ENCODE measurements at regions not wholly inside any gene's neighbourhood (a gene's known extent, or its start where the extent isn't known, plus 50 kb on each side); places are given as distances from the start of the nearest gene placed in this dataset.

- Mint-ChIP-seq H3K4me1 (ENCODE audit: unreplicated experiment) (peaks cover 13% of the 10 kb centered on the region), H3K27me3 (no peaks in the 10 kb centered on the region)
Measured at GRCh38 chr9:13479096-13479495, 199.6 kb upstream of the MPDZ start.

GRCh38 chr9:13478639-13479038 is 199.1 kb upstream of the MPDZ start:
- no peak for TF ChIP-seq CTCF (conservative IDR thresholded peaks at IDR 0.05)
- Mint-ChIP-seq H3K4me1 (ENCODE audit: unreplicated experiment) (peaks cover 13% of the 10 kb centered on the region), H3K27ac (no peak overlapping the region), H3K27me3 (no peaks in the 10 kb centered on the region), H3K4me3 (no peak overlapping the region), H3K9me3 (peaks cover 8% of the 10 kb centered on the region), H3K36me3 (no peaks in the 10 kb centered on the region)
- no peak for DNase-seq (ENCODE audit: extremely low spot score, unreplicated experiment)

More at GRCh38 chr9:13479096-13479495, 199.6 kb upstream of the MPDZ start:
- Mint-ChIP-seq H3K36me3 (no peaks in the 10 kb centered on the region), H3K9me3 (peaks cover 8% of the 10 kb centered on the region), H3K4me3 (peak overlapping the region; percentile 12), H3K27ac (no peak overlapping the region)
- DNase-seq (ENCODE audit: extremely low spot score, unreplicated experiment), result no peak
- TF ChIP-seq CTCF (conservative IDR thresholded peaks at IDR 0.05), result no peak

- peaks cover 13% of the 10 kb centered on the region for H3K4me1 Mint-ChIP-seq (ENCODE audit: unreplicated experiment)
- no peak for TF ChIP-seq CTCF (conservative IDR thresholded peaks at IDR 0.05)
- H3K36me3 Mint-ChIP-seq, result no peaks in the 10 kb centered on the region
- H3K27me3 Mint-ChIP-seq, result no peaks in the 10 kb centered on the region
- no peak for DNase-seq (ENCODE audit: extremely low spot score, unreplicated experiment)
- H3K27ac Mint-ChIP-seq, result no peak overlapping the region
- H3K9me3 Mint-ChIP-seq, result peaks cover 8% of the 10 kb centered on the region
- H3K4me3 Mint-ChIP-seq, result no peak overlapping the region
Measured at GRCh38 chr9:13478160-13478559, 198.7 kb upstream of the MPDZ start.

- Mint-ChIP-seq H3K36me3 (no peaks in the 10 kb centered on the region), H3K9me3 (no peaks in the 10 kb centered on the region), H3K4me3 (no peak overlapping the region), H3K4me1 (ENCODE audit: unreplicated experiment) (no peaks in the 10 kb centered on the region), H3K27ac (no peak overlapping the region), H3K27me3 (no peaks in the 10 kb centered on the region)
- TF ChIP-seq CTCF (conservative IDR thresholded peaks at IDR 0.05), result no peak
- no peak for DNase-seq (ENCODE audit: extremely low spot score, unreplicated experiment)
Measured at GRCh38 chr9:13470836-13471235, 191.3 kb upstream of the MPDZ start.

GRCh38 chr9:13467157-13467556 is 187.7 kb upstream of the MPDZ start:
- no peak for TF ChIP-seq CTCF (conservative IDR thresholded peaks at IDR 0.05)
- no peak for DNase-seq (ENCODE audit: extremely low spot score, unreplicated experiment)
- Mint-ChIP-seq H3K27ac (no peak overlapping the region), H3K9me3 (no peaks in the 10 kb centered on the region), H3K27me3 (no peaks in the 10 kb centered on the region), H3K36me3 (no peaks in the 10 kb centered on the region), H3K4me1 (ENCODE audit: unreplicated experiment) (no peaks in the 10 kb centered on the region), H3K4me3 (no peak overlapping the region)

- Mint-ChIP-seq H3K9me3 (no peaks in the 10 kb centered on the region), H3K36me3 (no peaks in the 10 kb centered on the region), H3K4me3 (no peak overlapping the region), H3K27ac (no peak overlapping the region), H3K27me3 (no peaks in the 10 kb centered on the region), H3K4me1 (ENCODE audit: unreplicated experiment) (no peaks in the 10 kb centered on the region)
- no peak for TF ChIP-seq CTCF (conservative IDR thresholded peaks at IDR 0.05)
- no peak for DNase-seq (ENCODE audit: extremely low spot score, unreplicated experiment)
Measured at GRCh38 chr9:13461414-13461991, 182.0 kb upstream of the MPDZ start.
